ENCODE measurements at regions not wholly inside any gene's neighbourhood (a gene's known extent, or its start where the extent isn't known, plus 50 kb on each side); places are given as distances from the start of the nearest gene placed in this dataset.

DNA sequence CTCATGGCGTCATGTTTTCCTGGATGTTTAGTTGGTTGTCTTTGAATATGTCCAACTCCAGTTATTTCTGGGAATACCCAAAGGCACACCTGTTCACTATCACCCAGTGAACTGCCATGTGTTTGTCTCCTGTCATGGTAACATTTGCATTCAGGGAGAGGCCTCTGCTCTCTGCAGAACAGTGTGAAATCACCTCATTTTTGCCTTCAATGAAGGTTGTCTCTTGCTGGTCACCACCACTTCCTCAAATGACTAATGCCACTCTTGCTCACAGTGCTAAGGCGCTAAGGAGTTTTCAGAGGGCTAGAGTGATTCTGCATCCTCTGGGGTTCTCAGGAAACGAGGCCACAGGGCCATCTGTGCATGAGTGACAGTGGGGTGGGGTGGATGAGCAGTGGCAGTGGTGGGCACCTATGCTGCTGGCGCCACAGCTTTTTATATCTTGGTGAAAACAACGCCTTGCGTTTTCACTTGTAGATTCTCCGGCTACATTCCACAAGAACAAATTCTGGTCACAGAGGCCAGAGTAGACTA lies 60.0 kb upstream of the ATP5PO start:
- TF ChIP-seq, protein P1, sequence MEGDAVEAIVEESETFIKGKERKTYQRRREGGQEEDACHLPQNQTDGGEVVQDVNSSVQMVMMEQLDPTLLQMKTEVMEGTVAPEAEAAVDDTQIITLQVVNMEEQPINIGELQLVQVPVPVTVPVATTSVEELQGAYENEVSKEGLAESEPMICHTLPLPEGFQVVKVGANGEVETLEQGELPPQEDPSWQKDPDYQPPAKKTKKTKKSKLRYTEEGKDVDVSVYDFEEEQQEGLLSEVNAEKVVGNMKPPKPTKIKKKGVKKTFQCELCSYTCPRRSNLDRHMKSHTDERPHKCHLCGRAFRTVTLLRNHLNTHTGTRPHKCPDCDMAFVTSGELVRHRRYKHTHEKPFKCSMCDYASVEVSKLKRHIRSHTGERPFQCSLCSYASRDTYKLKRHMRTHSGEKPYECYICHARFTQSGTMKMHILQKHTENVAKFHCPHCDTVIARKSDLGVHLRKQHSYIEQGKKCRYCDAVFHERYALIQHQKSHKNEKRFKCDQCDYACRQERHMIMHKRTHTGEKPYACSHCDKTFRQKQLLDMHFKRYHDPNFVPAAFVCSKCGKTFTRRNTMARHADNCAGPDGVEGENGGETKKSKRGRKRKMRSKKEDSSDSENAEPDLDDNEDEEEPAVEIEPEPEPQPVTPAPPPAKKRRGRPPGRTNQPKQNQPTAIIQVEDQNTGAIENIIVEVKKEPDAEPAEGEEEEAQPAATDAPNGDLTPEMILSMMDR (IDR thresholded peaks at IDR 0.05), result no peak
- no peak for TF ChIP-seq POLR2A (IDR thresholded peaks at IDR 0.05)
- intact Hi-C loops (cut with DNase I), result loop anchor here in 2 of 10 donors (5.0 kb wide), 1 partner anchor 97 kb away; the partner anchor contains the start of genes MRPS6 (in 2 of the 2) and SLC5A3 (in 2 of the 2)

GRCh38 chr21:33974513-33975468 lies 59.2 kb upstream of the ATP5PO start:
- H3K36me3 ChIP-seq, result no peaks in the 10 kb centered on the region
- DNase-seq (no peak), ATAC-seq (no peak)
- no peaks in the 10 kb centered on the region for H3K9me3 ChIP-seq
- peak overlapping the region in 8 of 12 donors; percentile 50 to 91 (median 82) for H3K27ac ChIP-seq
- peaks cover 0 to 41% (median 25%) of the 10 kb centered on the region in 12 donors for H3K4me1 ChIP-seq
- no peaks in the 10 kb centered on the region for H3K27me3 ChIP-seq
- no peak overlapping the region for H3K4me3 ChIP-seq
- 91 to 94% (median 94%) methylated on average over 9 of the region's 9 CpGs for WGBS, 4 donors
- TF ChIP-seq POLR2A (IDR thresholded peaks at IDR 0.05), result no peak
- TF ChIP-seq, protein P1 (IDR thresholded peaks at IDR 0.05), result no peak
- intact Hi-C loops (cut with DNase I), result loop anchor here in 2 of 10 donors (5.0 kb wide), 2 partner anchors 38 to 98 kb away; partner anchors contain the start of genes MRPS6 (in 2 of the 2) and SLC5A3 (in 2 of the 2)

More for the DNA sequence above, 60.0 kb upstream of the ATP5PO start:
- Histone ChIP-seq H3K36me3 (no peaks in the 10 kb centered on the region), H3K9me3 (no peaks in the 10 kb centered on the region), H3K27me3 (no peaks in the 10 kb centered on the region), H3K4me1 (peaks cover 0 to 40% (median 17%) of the 10 kb centered on the region in 12 donors), H3K27ac (peak overlapping the region; percentile 48 to 91 (median 74)), H3K4me3 (peak overlapping the region in 3 of 12 donors; percentile 28 to 35 (median 30))
- ATAC-seq, result peak; percentile 22 to 57 (median 42)
- DNase-seq, result no peak
- 52 to 72% (median 57%) methylated on average over 5 to 7 of the region's 7 CpGs for WGBS, 4 donors

- TF ChIP-seq, protein P1 (IDR thresholded peaks at IDR 0.05), result no peak
- TF ChIP-seq POLR2A (IDR thresholded peaks at IDR 0.05), result no peak
- no peak overlapping the region for H3K4me3 ChIP-seq
- no peak for DNase-seq
- no peaks in the 10 kb centered on the region for H3K9me3 ChIP-seq
- H3K27me3 ChIP-seq, result no peaks in the 10 kb centered on the region
- H3K4me1 ChIP-seq, result peaks cover 2 to 55% (median 38%) of the 10 kb centered on the region in 12 donors
- ATAC-seq, result no peak
- H3K27ac ChIP-seq, result no peak overlapping the region
- no peaks in the 10 kb centered on the region for H3K36me3 ChIP-seq
- WGBS, 4 donors, result 82 to 87% (median 84%) methylated on average over 5 of the region's 5 CpGs
- intact Hi-C loops (cut with DNase I), result loop anchor here in 1 of 10 donors (5.0 kb wide), 1 partner anchor 39 kb away; no protein-coding TSS in a partner anchor
Measured at GRCh38 chr21:33973268-33973667, 57.7 kb upstream of the ATP5PO start.

DNA sequence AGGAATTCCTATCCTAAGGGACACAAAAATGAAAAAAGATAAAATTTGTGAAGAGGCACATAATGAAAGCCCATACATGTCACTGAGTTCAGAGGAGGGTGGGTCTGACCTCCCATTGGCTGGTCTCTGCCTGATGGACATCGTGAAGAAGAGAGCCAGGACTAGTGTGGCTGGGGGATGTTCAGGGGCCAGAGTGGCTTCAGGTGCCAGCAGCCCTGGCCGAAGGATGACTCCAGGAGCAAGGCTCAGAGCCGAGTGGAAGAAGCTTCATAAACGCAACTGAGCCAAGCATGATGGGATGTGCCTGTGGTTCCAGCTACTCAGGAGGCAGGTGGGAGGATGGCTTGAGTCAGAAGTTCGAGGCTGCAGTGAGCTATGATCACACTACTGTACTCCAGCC lies 56.9 kb upstream of the ATP5PO start:
- ATAC-seq, result no peak
- no peak overlapping the region for H3K27ac ChIP-seq
- WGBS, 4 donors, result 83 to 98% (median 93%) methylated on average over 5 of the region's 5 CpGs
- DNase-seq, result no peak
- H3K27me3 ChIP-seq, result no peaks in the 10 kb centered on the region
- H3K4me3 ChIP-seq, result no peak overlapping the region
- TF ChIP-seq, protein P1 (IDR thresholded peaks at IDR 0.05), result no peak
- TF ChIP-seq POLR2A (IDR thresholded peaks at IDR 0.05), result no peak
- no peaks in the 10 kb centered on the region for H3K36me3 ChIP-seq
- intact Hi-C loops (cut with DNase I), result loop anchor here in 1 of 10 donors (5.0 kb wide), 1 partner anchor 40 kb away; no protein-coding TSS in a partner anchor
- H3K4me1 ChIP-seq, result peaks cover 2 to 53% (median 37%) of the 10 kb centered on the region in 12 donors
- no peaks in the 10 kb centered on the region for H3K9me3 ChIP-seq
